ENCODE measurements at regions not wholly inside any gene's neighbourhood (a gene's known extent, or its start where the extent isn't known, plus 50 kb on each side); places are given as distances from the start of the nearest gene placed in this dataset.

DNA sequence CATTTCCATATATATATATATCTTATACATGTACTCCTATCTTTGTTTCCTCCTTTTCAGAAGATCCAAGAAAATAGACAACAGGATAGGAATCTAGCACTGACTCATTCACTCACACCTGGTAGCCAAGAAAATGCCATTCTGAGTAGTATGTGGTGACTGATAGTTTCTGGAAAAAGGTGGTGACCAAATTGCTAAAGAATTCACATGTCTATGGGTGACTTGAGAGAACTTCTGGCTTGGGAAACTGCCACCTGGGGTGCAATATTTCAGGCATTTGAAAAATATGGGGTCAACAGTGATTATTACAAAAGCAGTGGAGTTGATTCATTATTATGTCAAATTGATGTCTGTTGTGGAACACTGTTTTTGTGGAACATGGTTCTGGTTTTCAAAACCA is 605.1 kb downstream of the PCDH18 start:
- no peaks in the 10 kb centered on the region for H3K4me1 ChIP-seq (ENCODE audit: insufficient read depth)
- no peak overlapping the region for H3K27ac ChIP-seq (ENCODE audit: low read depth)
- no peak for DNase-seq (ENCODE audit: extremely low spot score)
- H3K36me3 ChIP-seq (ENCODE audit: insufficient read depth): no peaks in the 10 kb centered on the region
- H3K4me3 ChIP-seq (ENCODE audit: low read depth, low read length): no peak overlapping the region

- no peak for DNase-seq (ENCODE audit: extremely low spot score)
- no peaks in the 10 kb centered on the region for H3K4me1 ChIP-seq (ENCODE audit: insufficient read depth)
- WGBS: 93% methylated on average over 1 of the region's 1 CpG
- no peaks in the 10 kb centered on the region for H3K36me3 ChIP-seq (ENCODE audit: insufficient read depth)
- H3K4me3 ChIP-seq (ENCODE audit: low read depth, low read length): no peak overlapping the region
- no peak overlapping the region for H3K27ac ChIP-seq (ENCODE audit: low read depth)
Measured at GRCh38 chr4:136925203-136925602, 607.1 kb downstream of the PCDH18 start.

DNA sequence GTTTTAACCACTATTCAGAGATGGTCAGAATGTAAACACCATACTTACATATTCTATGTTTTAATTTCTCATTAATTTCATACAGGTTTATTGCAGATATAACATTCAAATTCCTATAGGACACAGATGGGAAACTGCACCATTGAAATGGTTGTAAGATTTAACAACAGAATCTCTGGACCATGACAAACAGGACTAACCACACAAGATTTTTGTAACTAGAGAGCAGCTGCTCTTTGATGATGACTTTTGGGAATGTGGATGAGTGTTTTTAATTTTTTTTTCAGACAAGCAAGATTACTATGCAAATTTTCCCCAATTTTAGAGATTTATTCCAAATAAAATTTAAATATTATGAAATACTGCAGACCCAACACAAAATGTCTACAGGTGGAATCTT is 610.2 kb downstream of the PCDH18 start:
- Histone ChIP-seq H3K4me1 (ENCODE audit: insufficient read depth) (no peaks in the 10 kb centered on the region), H3K36me3 (ENCODE audit: insufficient read depth) (no peaks in the 10 kb centered on the region), H3K4me3 (ENCODE audit: low read depth, low read length) (no peak overlapping the region), H3K27ac (ENCODE audit: low read depth) (no peak overlapping the region)
- no peak for DNase-seq (ENCODE audit: extremely low spot score)

DNA sequence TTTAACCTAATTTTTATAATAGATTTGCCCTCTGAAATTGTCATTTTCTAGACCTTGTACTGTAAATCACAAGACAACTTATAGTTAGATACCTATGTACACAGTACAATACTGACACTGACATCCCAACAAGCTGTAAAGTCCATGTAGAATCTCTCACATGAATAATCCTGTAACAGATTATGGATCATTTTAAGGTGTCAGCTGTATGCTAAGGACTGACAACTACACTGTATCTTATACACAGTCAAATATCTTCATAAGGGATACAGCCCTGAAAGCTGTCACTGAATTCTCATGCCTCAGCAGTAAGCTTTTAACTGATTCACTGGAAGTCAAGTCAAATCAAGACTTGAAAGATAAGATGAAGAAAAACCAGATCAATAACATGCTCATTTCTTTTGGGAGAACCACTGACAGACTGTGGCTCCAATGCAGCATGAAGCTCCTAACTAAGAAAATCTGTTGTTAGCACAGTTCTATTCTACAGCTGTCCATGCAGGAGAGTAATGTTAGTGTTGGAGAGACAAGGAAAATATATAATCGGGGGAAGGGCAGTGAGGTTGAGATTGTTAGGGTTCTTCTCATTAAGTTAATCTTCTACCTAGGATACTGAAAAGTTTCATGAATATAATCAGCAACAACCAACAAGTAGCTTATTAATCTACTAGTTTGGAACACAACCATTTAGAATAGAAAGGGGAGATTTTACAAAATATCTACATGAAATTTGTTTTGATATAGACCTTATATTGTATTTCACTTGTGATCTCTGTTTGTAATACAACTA is 612.0 kb downstream of the PCDH18 start:
- no peak overlapping the region for H3K4me3 ChIP-seq (ENCODE audit: low read depth, low read length)
- no peaks in the 10 kb centered on the region for H3K36me3 ChIP-seq (ENCODE audit: insufficient read depth)
- WGBS: 88% methylated on average over 1 of the region's 1 CpG
- no peak overlapping the region for H3K27ac ChIP-seq (ENCODE audit: low read depth)
- H3K4me1 ChIP-seq (ENCODE audit: insufficient read depth): no peaks in the 10 kb centered on the region
- DNase-seq (ENCODE audit: extremely low spot score): no peak

- DNase-seq (ENCODE audit: extremely low spot score): no peak
- no peaks in the 10 kb centered on the region for H3K36me3 ChIP-seq (ENCODE audit: insufficient read depth)
- 94% methylated on average over 4 of the region's 4 CpGs for WGBS
- no peak overlapping the region for H3K27ac ChIP-seq (ENCODE audit: low read depth)
- H3K4me3 ChIP-seq (ENCODE audit: low read depth, low read length): no peak overlapping the region
- no peaks in the 10 kb centered on the region for H3K4me1 ChIP-seq (ENCODE audit: insufficient read depth)
Measured at GRCh38 chr4:136918772-136919171, 613.5 kb downstream of the PCDH18 start.

DNA sequence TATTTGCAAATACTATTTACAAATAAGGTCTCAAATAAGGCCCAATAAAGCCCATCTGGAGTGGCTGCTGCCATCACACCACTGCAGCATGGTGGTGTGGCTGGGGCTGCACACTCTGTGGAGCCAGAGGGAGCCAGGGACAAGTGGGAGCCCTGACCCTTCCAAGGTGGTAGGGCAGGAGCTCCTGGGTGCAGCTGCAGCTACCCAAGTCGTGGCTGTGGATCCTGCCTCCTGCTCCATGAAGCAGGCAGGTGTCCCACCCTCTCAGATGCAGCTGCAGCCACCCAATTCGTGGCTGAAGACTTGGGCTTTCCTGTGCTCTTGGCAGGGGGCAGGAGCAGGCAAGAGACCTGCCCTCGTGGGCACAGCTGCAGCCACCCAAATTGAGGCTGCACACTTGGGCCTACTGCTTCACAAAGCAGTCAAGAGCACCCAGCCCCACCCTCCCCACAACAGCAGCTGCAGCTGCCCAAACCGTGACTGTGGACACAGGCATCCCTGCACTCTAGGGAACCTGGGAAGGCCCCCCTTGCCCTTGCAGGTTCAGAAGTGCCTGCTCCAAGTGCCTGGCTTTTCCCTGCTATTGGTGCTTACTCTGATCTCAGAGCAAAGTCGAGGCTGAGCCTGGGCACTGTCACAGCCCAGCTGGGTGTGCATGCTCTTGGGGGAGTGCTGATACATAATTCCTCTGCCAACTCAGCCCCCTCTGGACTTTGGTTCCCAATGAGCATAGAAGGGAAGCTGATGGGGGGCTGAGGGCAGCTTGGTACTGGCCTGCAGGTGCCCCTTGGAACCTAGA is 614.8 kb downstream of the PCDH18 start:
- no peak overlapping the region for H3K4me3 ChIP-seq (ENCODE audit: low read depth, low read length)
- no peak for DNase-seq (ENCODE audit: extremely low spot score)
- no peak overlapping the region for H3K27ac ChIP-seq (ENCODE audit: low read depth)
- 70% methylated on average over 5 of the region's 5 CpGs for WGBS
- no peaks in the 10 kb centered on the region for H3K36me3 ChIP-seq (ENCODE audit: insufficient read depth)
- H3K4me1 ChIP-seq (ENCODE audit: insufficient read depth): no peaks in the 10 kb centered on the region

GRCh38 chr4:136909626-136910025 is 622.7 kb downstream of the PCDH18 start:
- no peak overlapping the region for H3K4me3 ChIP-seq (ENCODE audit: low read depth, low read length)
- H3K27ac ChIP-seq (ENCODE audit: low read depth): no peak overlapping the region
- 68% methylated on average over 3 of the region's 3 CpGs for WGBS
- H3K4me1 ChIP-seq (ENCODE audit: insufficient read depth): no peaks in the 10 kb centered on the region
- no peaks in the 10 kb centered on the region for H3K36me3 ChIP-seq (ENCODE audit: insufficient read depth)
- DNase-seq (ENCODE audit: extremely low spot score): no peak

GRCh38 chr4:136908122-136908521 is 624.2 kb downstream of the PCDH18 start:
- DNase-seq (ENCODE audit: extremely low spot score): no peak
- Histone ChIP-seq H3K27ac (ENCODE audit: low read depth) (no peak overlapping the region), H3K4me3 (ENCODE audit: low read depth, low read length) (no peak overlapping the region), H3K4me1 (ENCODE audit: insufficient read depth) (no peaks in the 10 kb centered on the region), H3K36me3 (ENCODE audit: insufficient read depth) (no peaks in the 10 kb centered on the region)
- 62% methylated on average over 2 of the region's 2 CpGs for WGBS

GRCh38 chr4:136900696-136901095 is 631.6 kb downstream of the PCDH18 start:
- Histone ChIP-seq H3K27ac (ENCODE audit: low read depth) (no peak overlapping the region), H3K36me3 (ENCODE audit: insufficient read depth) (no peaks in the 10 kb centered on the region), H3K4me1 (ENCODE audit: insufficient read depth) (no peaks in the 10 kb centered on the region), H3K4me3 (ENCODE audit: low read depth, low read length) (no peak overlapping the region)
- 92% methylated on average over 2 of the region's 2 CpGs for WGBS
- DNase-seq (ENCODE audit: extremely low spot score): no peak

DNA sequence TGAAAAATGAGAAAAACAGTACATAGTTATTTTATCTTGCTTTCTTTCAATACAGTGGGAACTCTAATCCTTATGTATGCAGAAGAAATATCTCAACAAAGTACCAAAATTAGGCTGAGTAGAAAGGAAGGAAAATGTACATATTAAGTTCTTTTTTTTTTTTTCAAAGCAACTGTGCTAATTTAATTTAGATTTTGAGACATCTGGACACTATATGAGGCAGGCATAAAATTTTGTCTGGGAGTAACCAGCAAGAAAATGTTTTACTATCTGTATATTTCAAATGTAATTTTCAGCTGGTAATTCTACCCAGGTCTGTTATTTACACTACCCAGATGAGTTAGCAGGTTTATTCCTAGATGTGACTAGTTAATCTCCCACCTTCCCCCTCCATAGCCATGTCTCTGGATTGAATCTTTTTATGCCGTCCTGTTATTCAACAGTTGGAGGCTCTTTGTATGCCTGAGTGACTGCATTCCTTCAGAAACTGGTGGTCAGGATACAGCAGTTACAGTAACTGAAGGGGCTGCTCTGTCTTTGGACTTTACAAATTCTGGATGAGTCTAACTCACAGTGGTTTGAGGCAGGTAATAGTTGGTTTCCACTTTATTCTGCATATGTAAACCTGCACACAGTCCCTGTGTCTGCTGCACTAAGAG is 633.6 kb downstream of the PCDH18 start:
- no peak for DNase-seq (ENCODE audit: extremely low spot score)
- 56% methylated on average over 1 of the region's 1 CpG for WGBS
- Histone ChIP-seq H3K36me3 (ENCODE audit: insufficient read depth) (no peaks in the 10 kb centered on the region), H3K27ac (ENCODE audit: low read depth) (no peak overlapping the region), H3K4me3 (ENCODE audit: low read depth, low read length) (no peak overlapping the region), H3K4me1 (ENCODE audit: insufficient read depth) (no peaks in the 10 kb centered on the region)

GRCh38 chr4:136893573-136893972 is 638.7 kb downstream of the PCDH18 start:
- 63% methylated on average over 1 of the region's 1 CpG for WGBS
- H3K4me1 ChIP-seq (ENCODE audit: insufficient read depth): no peaks in the 10 kb centered on the region
- no peak overlapping the region for H3K4me3 ChIP-seq (ENCODE audit: low read depth, low read length)
- DNase-seq (ENCODE audit: extremely low spot score): no peak
- no peaks in the 10 kb centered on the region for H3K36me3 ChIP-seq (ENCODE audit: insufficient read depth)
- H3K27ac ChIP-seq (ENCODE audit: low read depth): no peak overlapping the region

DNA sequence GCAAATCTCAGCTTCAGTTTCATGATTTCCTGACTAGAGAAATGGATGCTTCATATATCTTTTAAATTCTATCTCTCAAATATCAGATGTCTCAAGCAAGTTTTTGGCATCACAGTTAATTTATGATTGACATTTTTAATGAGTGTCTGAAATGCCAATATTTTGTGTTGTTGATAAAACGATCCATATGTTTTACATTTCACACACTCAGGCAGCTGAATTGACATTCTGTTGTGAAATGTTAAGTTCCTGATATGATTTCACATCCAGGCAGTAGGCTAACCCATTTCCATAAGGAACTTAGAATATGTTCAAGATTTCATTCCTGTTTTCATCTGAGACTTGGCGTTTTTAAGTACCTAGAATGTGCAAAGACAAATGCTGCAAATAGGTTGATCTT is 650.6 kb downstream of the PCDH18 start:
- no peak overlapping the region for H3K4me3 ChIP-seq (ENCODE audit: low read depth, low read length)
- H3K36me3 ChIP-seq (ENCODE audit: insufficient read depth): no peaks in the 10 kb centered on the region
- H3K4me1 ChIP-seq (ENCODE audit: insufficient read depth): no peaks in the 10 kb centered on the region
- no peak overlapping the region for H3K27ac ChIP-seq (ENCODE audit: low read depth)
- DNase-seq (ENCODE audit: extremely low spot score): no peak
- 60% methylated on average over 2 of the region's 2 CpGs for WGBS

DNA sequence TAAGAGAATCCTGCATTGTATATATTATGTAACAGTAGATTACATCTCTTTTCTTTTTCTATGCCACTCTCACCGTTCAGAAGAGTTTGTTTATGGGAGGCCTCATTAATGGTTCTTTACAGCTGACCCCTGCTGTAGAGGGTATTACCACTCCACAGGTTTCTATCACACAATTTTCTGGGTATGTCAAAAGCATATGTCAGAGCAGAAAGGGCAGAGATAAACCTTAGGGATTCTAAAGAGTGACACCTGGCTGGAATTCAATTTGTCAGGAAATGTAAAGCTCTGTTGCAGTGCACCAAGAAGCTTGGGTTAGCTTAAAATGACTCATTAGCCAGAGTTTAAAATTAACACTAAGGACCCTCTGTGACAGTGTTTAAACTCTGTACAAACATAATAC is 658.7 kb downstream of the PCDH18 start:
- DNase-seq (ENCODE audit: extremely low spot score): no peak
- Histone ChIP-seq H3K4me3 (ENCODE audit: low read depth, low read length) (no peak overlapping the region), H3K36me3 (ENCODE audit: insufficient read depth) (no peaks in the 10 kb centered on the region), H3K27ac (ENCODE audit: low read depth) (no peak overlapping the region), H3K4me1 (ENCODE audit: insufficient read depth) (no peaks in the 10 kb centered on the region)
- 41% methylated on average over 1 of the region's 1 CpG for WGBS

GRCh38 chr4:136867465-136867864 is 664.8 kb downstream of the PCDH18 start:
- H3K36me3 ChIP-seq (ENCODE audit: insufficient read depth): no peaks in the 10 kb centered on the region
- DNase-seq (ENCODE audit: extremely low spot score): no peak
- no peak overlapping the region for H3K4me3 ChIP-seq (ENCODE audit: low read depth, low read length)
- H3K4me1 ChIP-seq (ENCODE audit: insufficient read depth): no peaks in the 10 kb centered on the region
- H3K27ac ChIP-seq (ENCODE audit: low read depth): no peak overlapping the region
- 89% methylated on average over 10 of the region's 10 CpGs for WGBS
